HS-5 (cell line): ENCODE measurements at regions not wholly inside any gene's neighbourhood (a gene's known extent, or its start where the extent isn't known, plus 50 kb on each side); places are given as distances from the start of the nearest gene placed in this dataset.

Experiments
- DNase-seq: peaks from one replicate; pipeline ENCODE4 v3.0.0-alpha.2; 2012; ENCODE audit warnings: low read depth

- no peak for DNase-seq
Observed at GRCh38 chr13:83216479-83217245, 665.6 kb downstream of the SLITRK1 start.

GRCh38 chr13:83215627-83216026 lies 666.6 kb downstream of the SLITRK1 start:
- no peak for DNase-seq

- DNase-seq = no peak
Observed at GRCh38 chr13:83214452-83214851, 667.8 kb downstream of the SLITRK1 start.

GRCh38 chr13:83211301-83211700 lies 671.0 kb downstream of the SLITRK1 start:
- DNase-seq = no peak

- no peak for DNase-seq
Observed at GRCh38 chr13:83204886-83205285, 677.4 kb downstream of the SLITRK1 start.

- no peak for DNase-seq
Observed at GRCh38 chr13:83201506-83201905, 680.8 kb downstream of the SLITRK1 start.

- DNase-seq = no peak
Observed at GRCh38 chr13:83197316-83197715, 685.0 kb downstream of the SLITRK1 start.

- DNase-seq = no peak
Observed at GRCh38 chr13:83190020-83190419, 692.3 kb downstream of the SLITRK1 start.

GRCh38 chr13:83184819-83185218 lies 697.5 kb downstream of the SLITRK1 start:
- DNase-seq = peak; percentile 20

- DNase-seq = no peak
Observed at GRCh38 chr13:83184150-83184475, 698.2 kb downstream of the SLITRK1 start.

GRCh38 chr13:83183439-83184149 lies 698.7 kb downstream of the SLITRK1 start:
- DNase-seq = no peak

- no peak for DNase-seq
Observed at GRCh38 chr13:83182845-83183244, 699.4 kb downstream of the SLITRK1 start.

- DNase-seq = no peak
Observed at GRCh38 chr13:83178008-83178407, 704.3 kb downstream of the SLITRK1 start.

- DNase-seq = no peak
Observed at GRCh38 chr13:83168590-83168989, 713.7 kb downstream of the SLITRK1 start.

GRCh38 chr13:83167203-83167602 lies 715.1 kb downstream of the SLITRK1 start:
- DNase-seq = no peak

- DNase-seq = no peak
Observed at GRCh38 chr13:83166550-83166949, 715.7 kb downstream of the SLITRK1 start.

GRCh38 chr13:83162493-83162892 lies 719.8 kb downstream of the SLITRK1 start:
- DNase-seq = no peak

GRCh38 chr13:83153848-83154247 lies 728.4 kb downstream of the SLITRK1 start:
- DNase-seq = no peak

GRCh38 chr13:83151308-83151660 lies 731.0 kb downstream of the SLITRK1 start:
- DNase-seq = no peak

- DNase-seq = no peak
Observed at GRCh38 chr13:83150616-83151307, 731.5 kb downstream of the SLITRK1 start.

GRCh38 chr13:83136660-83137059 lies 745.6 kb downstream of the SLITRK1 start:
- DNase-seq = no peak

- DNase-seq = no peak
Observed at GRCh38 chr13:83125791-83126190, 756.5 kb downstream of the SLITRK1 start.

GRCh38 chr13:83121896-83122295 lies 760.4 kb downstream of the SLITRK1 start:
- DNase-seq = no peak
